HEK293T (cell line): ENCODE measurements at regions not wholly inside any gene's neighbourhood (a gene's known extent, or its start where the extent isn't known, plus 50 kb on each side); places are given as distances from the start of the nearest gene placed in this dataset.

ENCODE experiments used
- CTCF ChIA-PET: fragments of 350-600 bp; formaldehyde crosslinking; extraction: SDS; loops from one replicate; lab custom pipeline; 2021; ENCODE audit warnings: antibody characterized with exemption, inconsistent platforms; lab: Yijun Ruan, JAX
- POLR2A ChIA-PET: fragments of 350-600 bp; formaldehyde crosslinking; extraction: SDS; loops from one replicate; lab custom pipeline; 2020; ENCODE audit warnings: antibody characterized with exemption, inconsistent platforms; lab: Yijun Ruan, JAX
- DNase-seq: peaks from one replicate; pipeline ENCODE4 v3.0.0; 2012; ENCODE audit warnings: mixed read lengths; ENCODE audit errors: extremely low spot score
- ARNT ChIP-seq: fragments of 450-650 bp; IDR thresholded peaks from 2 replicates; pipeline ENCODE4 v1.6.1; 2017; ENCODE audit warnings: mild to moderate bottlenecking
- BHLHE40 ChIP-seq: fragments of 450-650 bp; IDR thresholded peaks from 2 replicates; pipeline ENCODE4 v1.6.1; 2016; ENCODE audit warnings: mild to moderate bottlenecking, moderate library complexity, borderline replicate concordance
- CTBP1 ChIP-seq: fragments of 450-650 bp; IDR thresholded peaks from 2 replicates; pipeline ENCODE4 v1.6.1; 2016; ENCODE audit warnings: borderline replicate concordance
- ELF4 ChIP-seq: fragments of 450-650 bp; IDR thresholded peaks from 2 replicates; pipeline ENCODE4 v1.6.1; 2017; ENCODE audit warnings: antibody characterized with exemption
- FOXA1 ChIP-seq: fragments of 450-650 bp; IDR thresholded peaks from 2 replicates; pipeline ENCODE4 v1.6.1; 2016; ENCODE audit warnings: mild to moderate bottlenecking
- FOXK2 ChIP-seq: fragments of 450-650 bp; IDR thresholded peaks from 2 replicates; pipeline ENCODE4 v1.6.1; 2016; ENCODE audit warnings: mild to moderate bottlenecking
- FOXM1 ChIP-seq: fragments of 450-650 bp; IDR thresholded peaks from 2 replicates; pipeline ENCODE4 v1.6.1; 2017; ENCODE audit warnings: mild to moderate bottlenecking, borderline replicate concordance
- HDGF ChIP-seq: fragments of 450-650 bp; IDR thresholded peaks from 2 replicates; pipeline ENCODE4 v1.6.1; 2017; ENCODE audit warnings: antibody characterized with exemption, borderline replicate concordance
- L3MBTL2 ChIP-seq: fragments of 450-650 bp; conservative IDR thresholded peaks from 2 replicates; pipeline ENCODE4 v1.6.1; 2016; ENCODE audit warnings: mild to moderate bottlenecking
- LEF1 ChIP-seq: fragments of 450-650 bp; IDR thresholded peaks from 2 replicates; pipeline ENCODE4 v1.6.1; 2017; ENCODE audit warnings: mild to moderate bottlenecking, borderline replicate concordance
- NFRKB ChIP-seq: fragments of 450-650 bp; IDR thresholded peaks from 2 replicates; pipeline ENCODE4 v1.6.1; 2016; ENCODE audit warnings: mild to moderate bottlenecking, moderate library complexity
- PKNOX1 ChIP-seq: fragments of 450-650 bp; IDR thresholded peaks from 2 replicates; pipeline ENCODE4 v1.6.1; 2016
- SP1 ChIP-seq: fragments of 450-650 bp; IDR thresholded peaks from 2 replicates; pipeline ENCODE4 v1.6.1; 2017
- SUZ12 ChIP-seq: fragments of 450-650 bp; IDR thresholded peaks from 2 replicates; pipeline ENCODE4 v1.6.1; 2016; ENCODE audit warnings: mild to moderate bottlenecking
- TARDBP ChIP-seq: fragments of 450-650 bp; IDR thresholded peaks from 2 replicates; pipeline ENCODE4 v1.6.1; 2016
- ZNF384 ChIP-seq: fragments of 450-650 bp; IDR thresholded peaks from 2 replicates; pipeline ENCODE4 v1.6.1; 2016

DNA sequence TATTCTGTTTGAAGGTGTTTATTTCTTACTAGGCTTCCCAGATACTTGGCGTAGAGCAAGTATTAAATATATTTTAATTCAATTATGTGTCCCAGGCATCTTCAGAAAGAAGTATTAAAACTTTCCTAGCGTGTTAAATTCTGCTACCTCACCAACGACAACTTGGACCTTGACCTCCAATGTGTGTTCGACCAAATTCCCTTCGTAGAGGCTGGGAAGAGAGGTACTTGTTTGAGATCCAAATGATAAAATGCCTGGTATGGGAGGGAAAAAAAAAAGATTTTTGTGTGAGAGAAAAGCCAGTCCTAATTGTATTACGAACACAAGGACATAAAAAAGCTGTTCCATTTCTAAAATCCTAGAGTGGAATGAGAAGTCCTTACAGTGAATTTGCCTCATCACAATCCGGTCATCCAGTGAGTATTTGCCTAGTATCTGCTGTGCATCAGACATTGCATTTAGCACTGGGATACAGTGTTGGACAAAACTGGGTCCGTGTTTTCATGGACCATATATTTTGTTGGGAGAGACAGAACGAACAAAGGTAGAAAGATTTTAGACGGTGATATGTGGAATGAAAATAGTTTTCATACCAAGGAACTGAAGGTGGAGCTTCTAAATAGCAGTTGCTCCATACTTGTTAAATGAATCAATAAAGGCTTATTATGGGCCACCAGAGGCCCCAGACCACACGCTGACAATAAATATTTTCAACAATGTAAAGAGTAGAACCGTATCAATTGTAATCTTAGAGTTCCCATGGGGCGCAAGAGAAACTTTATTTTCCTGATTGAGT lies 103.1 kb downstream of the KIF4B start:
- POLR2A ChIA-PET = no interaction called here
- no peak for TF ChIP-seq ELF4
- no peak for TF ChIP-seq L3MBTL2
- no peak for TF ChIP-seq BHLHE40
- TF ChIP-seq FOXK2 = no peak
- TF ChIP-seq NFRKB = no peak
- no peak for TF ChIP-seq SUZ12
- TF ChIP-seq ARNT = no peak
- no peak for TF ChIP-seq FOXM1
- no peak for TF ChIP-seq SP1
- no peak for TF ChIP-seq HDGF
- TF ChIP-seq CTBP1 = no peak
- TF ChIP-seq PKNOX1 = no peak
- CTCF ChIA-PET = no interaction called here
- DNase-seq = no peak

- ChIA-PET CTCF (no interaction called here), POLR2A (no interaction called here)
- DNase-seq = no peak
- TF ChIP-seq LEF1 (no peak), PKNOX1 (no peak), HDGF (no peak), ELF4 (no peak), FOXK2 (no peak), L3MBTL2 (no peak), CTBP1 (no peak), ARNT (no peak), SP1 (no peak), FOXM1 (no peak), NFRKB (no peak), ZNF384 (no peak), SUZ12 (no peak), BHLHE40 (no peak), TARDBP (no peak)
These were observed 112.1 kb downstream of the KIF4B start for GRCh38 chr5:155125551-155126095.

GRCh38 chr5:155126573-155126972 lies 113.0 kb downstream of the KIF4B start:
- TF ChIP-seq ARNT (no peak), BHLHE40 (no peak), LEF1 (no peak), SP1 (no peak), NFRKB (no peak), TARDBP (no peak), HDGF (no peak), L3MBTL2 (no peak), ZNF384 (no peak), FOXA1 (no peak), CTBP1 (no peak), FOXM1 (no peak), PKNOX1 (no peak), SUZ12 (no peak), FOXK2 (no peak)
- ChIA-PET POLR2A (no interaction called here), CTCF (no interaction called here)
- DNase-seq = no peak

DNA sequence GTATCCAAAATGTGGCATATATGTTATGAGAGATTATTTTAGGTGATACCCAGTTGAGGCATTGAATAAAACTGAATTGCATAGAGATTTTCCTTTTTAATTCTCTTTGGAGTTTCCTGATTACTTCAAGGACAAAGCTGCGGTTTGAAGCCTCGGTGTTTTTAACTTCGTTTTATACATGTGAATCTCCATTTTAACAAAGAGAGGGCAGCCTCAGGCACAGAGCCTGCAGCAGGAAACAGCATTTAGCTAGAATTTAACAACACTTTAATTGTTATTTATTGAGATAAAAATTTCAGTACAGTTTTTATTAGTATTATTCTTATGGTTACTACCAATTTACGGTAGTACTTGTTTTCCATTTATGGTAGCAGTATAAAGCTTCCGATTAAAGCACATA lies 114.0 kb downstream of the KIF4B start:
- CTCF ChIA-PET = interaction anchor here (0.8 kb wide), 1 partner anchor 11 kb away, joined by 3 read pairs; no protein-coding TSS in a partner anchor

DNA sequence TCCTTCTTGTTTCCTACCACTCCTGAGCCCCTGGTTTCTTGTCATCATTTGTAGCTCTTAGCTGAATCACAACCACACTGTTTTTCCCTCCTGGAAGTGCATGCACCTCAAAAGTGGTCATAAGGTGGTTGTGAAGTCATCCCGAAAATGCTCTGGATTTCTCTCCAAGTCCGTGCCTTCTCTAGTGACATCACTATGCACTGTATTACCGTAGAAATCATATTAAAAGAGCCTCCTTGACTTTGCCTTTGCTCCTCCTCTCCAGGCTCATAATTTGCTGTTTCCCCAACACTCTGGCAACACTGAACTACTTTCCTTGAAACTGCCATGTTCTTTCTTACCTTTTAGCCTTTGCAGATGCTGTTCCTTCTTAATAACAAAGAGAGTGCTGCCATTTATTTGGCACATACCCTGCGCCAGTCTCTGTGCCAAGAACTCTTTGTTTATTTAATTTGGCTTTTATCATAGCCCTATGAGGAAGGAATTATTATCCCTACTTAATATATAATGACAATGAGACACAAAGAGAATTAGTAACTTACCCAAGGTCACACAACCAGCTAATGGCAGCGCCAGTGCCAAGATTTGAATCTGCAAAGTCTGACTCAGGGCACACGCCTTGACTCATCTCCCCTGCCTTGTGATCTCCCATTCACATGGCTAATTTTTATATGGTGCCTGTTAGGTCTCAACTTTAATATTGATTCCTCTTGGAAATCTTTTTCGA lies 115.4 kb downstream of the KIF4B start:
- no peak for TF ChIP-seq ELF4
- no peak for TF ChIP-seq L3MBTL2
- no peak for TF ChIP-seq SP1
- TF ChIP-seq LEF1 = no peak
- no peak for TF ChIP-seq ZNF384
- TF ChIP-seq NFRKB = no peak
- no peak for TF ChIP-seq HDGF
- no peak for TF ChIP-seq SUZ12
- no peak for TF ChIP-seq FOXM1
- TF ChIP-seq CTBP1 = no peak
- no peak for TF ChIP-seq PKNOX1
- no peak for TF ChIP-seq FOXA1
- no peak for TF ChIP-seq FOXK2
- no peak for TF ChIP-seq ARNT
- no peak for TF ChIP-seq BHLHE40
- TF ChIP-seq TARDBP = no peak
- no peak for DNase-seq
- CTCF ChIA-PET = no interaction called here
- POLR2A ChIA-PET = no interaction called here

More for the DNA sequence above, 114.0 kb downstream of the KIF4B start:
- TF ChIP-seq NFRKB (no peak), FOXA1 (no peak)
- no peak for DNase-seq
- POLR2A ChIA-PET = no interaction called here
